SK-N-SH treated with all-trans-retinoic acid at 6 μM for 48 hours (cell line): ENCODE measurements at regions not wholly inside any gene's neighbourhood (a gene's known extent, or its start where the extent isn't known, plus 50 kb on each side); places are given as distances from the start of the nearest gene placed in this dataset.

Experiments used
- ATAC-seq: fragments of 200-7000 bp; cut with Tn5 transposase; 3 replicates; pipeline ENCODE4 v1.9.1; 2020; ENCODE audit warnings: mild to moderate bottlenecking, moderate library complexity
- ARNTL ChIP-seq: fragments of 450-650 bp; formaldehyde crosslinking; IDR thresholded peaks from 2 replicates; pipeline ENCODE4 v1.5.0; 2020; ENCODE audit warnings: low read depth, mild to moderate bottlenecking, moderate library complexity, borderline replicate concordance
- CSDC2 ChIP-seq: fragments of 250-450 bp; sonication (Bioruptor Pico); IDR thresholded peaks from 2 replicates; pipeline ENCODE4 v1.5.0; 2020; ENCODE audit warnings: mild to moderate bottlenecking, moderate library complexity
- ESRRG ChIP-seq: fragments of 250-450 bp; sonication (Bioruptor Pico); IDR thresholded peaks from 2 replicates; pipeline ENCODE4 v1.6.1; 2021; ENCODE audit warnings: mild to moderate bottlenecking
- GLIS3 ChIP-seq: fragments of 250-450 bp; sonication (Bioruptor Pico); IDR thresholded peaks from 2 replicates; pipeline ENCODE4 v1.5.0; 2020; ENCODE audit warnings: mild to moderate bottlenecking, moderate library complexity
- ISL1 ChIP-seq: fragments of 250-450 bp; sonication (Bioruptor Pico); IDR thresholded peaks from 2 replicates; pipeline ENCODE4 v2.1.2; 2022; ENCODE audit warnings: mild to moderate bottlenecking, moderate library complexity
- OSR1 ChIP-seq: fragments of 250-450 bp; sonication (Bioruptor Pico); IDR thresholded peaks from 2 replicates; pipeline ENCODE4 v1.8.0; 2022; ENCODE audit warnings: moderate library complexity, mild to moderate bottlenecking, inconsistent platforms
- PATZ1 ChIP-seq: fragments of 250-450 bp; sonication (Bioruptor Pico); IDR thresholded peaks from 2 replicates; pipeline ENCODE4 v1.8.0; 2020; ENCODE audit warnings: mild to moderate bottlenecking, moderate library complexity, borderline replicate concordance
- PPARA ChIP-seq: fragments of 250-450 bp; sonication (Bioruptor Pico); IDR thresholded peaks from 2 replicates; pipeline ENCODE4 v1.5.0; 2020; ENCODE audit warnings: mild to moderate bottlenecking, borderline replicate concordance
- RARB ChIP-seq: fragments of 250-450 bp; sonication (Bioruptor Pico); IDR thresholded peaks from 2 replicates; pipeline ENCODE4 v1.8.0; 2021; ENCODE audit warnings: mild to moderate bottlenecking, moderate library complexity
- TCF4 ChIP-seq: fragments of 250-450 bp; sonication (Bioruptor Pico); IDR thresholded peaks from 2 replicates; pipeline ENCODE4 v1.8.0; 2021; ENCODE audit warnings: mild to moderate bottlenecking, moderate library complexity, borderline replicate concordance
- TOX ChIP-seq: fragments of 250-450 bp; sonication (Bioruptor Pico); IDR thresholded peaks from 2 replicates; pipeline ENCODE4 v1.8.0; 2021; ENCODE audit warnings: mild to moderate bottlenecking, moderate library complexity, borderline replicate concordance
- ZC3H10 ChIP-seq: fragments of 250-450 bp; sonication (Bioruptor Pico); IDR thresholded peaks from 2 replicates; pipeline ENCODE4 v1.5.1; 2021; ENCODE audit warnings: mild to moderate bottlenecking, moderate library complexity
- ZFP3 ChIP-seq: fragments of 250-450 bp; sonication (Bioruptor Pico); IDR thresholded peaks from 2 replicates; pipeline ENCODE4 v1.5.0; 2020; ENCODE audit warnings: mild to moderate bottlenecking, moderate library complexity
- ZNF70 ChIP-seq: fragments of 450-650 bp; formaldehyde crosslinking; IDR thresholded peaks from 2 replicates; pipeline ENCODE4 v1.5.0; 2020; ENCODE audit warnings: mild to moderate bottlenecking, moderate library complexity
- ZNF8 ChIP-seq: fragments of 450-650 bp; formaldehyde crosslinking; IDR thresholded peaks from 2 replicates; pipeline ENCODE4 v1.5.0; 2020; ENCODE audit warnings: mild to moderate bottlenecking, moderate library complexity
- TF ChIP-seq, protein P1 (sequence below): fragments of 250-450 bp; sonication (Bioruptor Pico); IDR thresholded peaks from 2 replicates; pipeline ENCODE4 v1.5.0; 2020; ENCODE audit warnings: mild to moderate bottlenecking, moderate library complexity
- TF ChIP-seq, protein P2 (sequence below): fragments of 250-450 bp; sonication (Bioruptor Pico); IDR thresholded peaks from 2 replicates; pipeline ENCODE4 v1.8.0; 2021; ENCODE audit warnings: low read depth, mild to moderate bottlenecking, moderate library complexity, borderline replicate concordance
- TF ChIP-seq, protein P3 (sequence below): fragments of 250-450 bp; sonication (Bioruptor Pico); IDR thresholded peaks from 2 replicates; pipeline ENCODE4 v1.5.1; 2021; ENCODE audit warnings: mild to moderate bottlenecking, moderate library complexity
- TF ChIP-seq, protein P4 (sequence below): fragments of 250-450 bp; sonication (Bioruptor Pico); IDR thresholded peaks from 2 replicates; pipeline ENCODE4 v1.5.1; 2020; ENCODE audit warnings: low read depth, mild to moderate bottlenecking, moderate library complexity

DNA sequence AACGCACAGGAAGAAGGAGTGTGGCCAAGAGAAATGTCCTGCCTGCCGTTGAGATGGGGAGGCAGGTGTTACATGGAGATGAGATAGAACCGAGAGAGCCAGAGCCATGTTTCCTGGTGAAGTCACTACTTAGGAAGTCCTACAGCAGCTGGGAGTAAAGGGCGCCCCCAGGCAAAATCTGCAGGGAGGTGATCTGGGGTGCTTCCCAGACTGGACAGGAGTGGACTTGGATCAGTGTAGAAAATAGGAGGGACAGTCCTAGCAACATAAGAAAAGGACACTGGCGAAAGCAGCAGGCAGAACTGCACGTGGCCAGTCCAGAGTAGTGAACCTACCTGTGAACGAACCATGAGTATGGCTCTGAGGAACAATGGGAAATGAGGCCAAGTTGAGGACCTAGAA lies 85.3 kb downstream of the CD164 start (continued):
- no peak for TF ChIP-seq PPARA (CRISPR knock-in tag)
- TF ChIP-seq, all 23 proteins: peak for 0

DNA sequence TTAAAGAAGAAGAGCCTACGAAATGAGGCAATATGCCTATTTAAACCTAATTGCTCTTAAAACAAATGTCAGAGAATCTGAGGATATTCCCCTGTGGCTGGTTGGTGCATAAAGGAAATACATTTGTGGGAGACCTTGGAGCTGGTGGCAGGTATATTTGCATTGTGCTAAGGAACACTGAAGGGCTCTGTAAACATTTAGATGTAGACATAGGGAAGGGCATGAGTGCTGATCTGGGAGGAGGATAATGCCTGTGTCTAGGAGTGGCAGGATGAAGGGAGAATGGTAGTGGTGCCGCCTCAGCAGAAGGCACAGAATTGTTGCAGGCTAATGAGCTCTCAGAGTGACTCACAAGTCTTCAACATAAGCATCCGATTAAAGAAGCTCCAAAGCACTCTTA lies 85.8 kb downstream of the CD164 start:
- no peak for ATAC-seq
- no peak for TF ChIP-seq ISL1 (CRISPR knock-in tag)
- TF ChIP-seq, protein P1, sequence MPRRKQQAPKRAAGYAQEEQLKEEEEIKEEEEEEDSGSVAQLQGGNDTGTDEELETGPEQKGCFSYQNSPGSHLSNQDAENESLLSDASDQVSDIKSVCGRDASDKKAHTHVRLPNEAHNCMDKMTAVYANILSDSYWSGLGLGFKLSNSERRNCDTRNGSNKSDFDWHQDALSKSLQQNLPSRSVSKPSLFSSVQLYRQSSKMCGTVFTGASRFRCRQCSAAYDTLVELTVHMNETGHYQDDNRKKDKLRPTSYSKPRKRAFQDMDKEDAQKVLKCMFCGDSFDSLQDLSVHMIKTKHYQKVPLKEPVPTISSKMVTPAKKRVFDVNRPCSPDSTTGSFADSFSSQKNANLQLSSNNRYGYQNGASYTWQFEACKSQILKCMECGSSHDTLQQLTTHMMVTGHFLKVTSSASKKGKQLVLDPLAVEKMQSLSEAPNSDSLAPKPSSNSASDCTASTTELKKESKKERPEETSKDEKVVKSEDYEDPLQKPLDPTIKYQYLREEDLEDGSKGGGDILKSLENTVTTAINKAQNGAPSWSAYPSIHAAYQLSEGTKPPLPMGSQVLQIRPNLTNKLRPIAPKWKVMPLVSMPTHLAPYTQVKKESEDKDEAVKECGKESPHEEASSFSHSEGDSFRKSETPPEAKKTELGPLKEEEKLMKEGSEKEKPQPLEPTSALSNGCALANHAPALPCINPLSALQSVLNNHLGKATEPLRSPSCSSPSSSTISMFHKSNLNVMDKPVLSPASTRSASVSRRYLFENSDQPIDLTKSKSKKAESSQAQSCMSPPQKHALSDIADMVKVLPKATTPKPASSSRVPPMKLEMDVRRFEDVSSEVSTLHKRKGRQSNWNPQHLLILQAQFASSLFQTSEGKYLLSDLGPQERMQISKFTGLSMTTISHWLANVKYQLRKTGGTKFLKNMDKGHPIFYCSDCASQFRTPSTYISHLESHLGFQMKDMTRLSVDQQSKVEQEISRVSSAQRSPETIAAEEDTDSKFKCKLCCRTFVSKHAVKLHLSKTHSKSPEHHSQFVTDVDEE (CRISPR knock-in tag), result no peak
- no peak for TF ChIP-seq ZNF70 (CRISPR knock-in tag)
- no peak for TF ChIP-seq TCF4 (CRISPR knock-in tag)
- no peak for TF ChIP-seq CSDC2 (CRISPR knock-in tag)
- TF ChIP-seq OSR1 (CRISPR knock-in tag), result no peak
- TF ChIP-seq PATZ1 (CRISPR knock-in tag), result no peak
- TF ChIP-seq GLIS3, result no peak
- no peak for TF ChIP-seq ESRRG (CRISPR knock-in tag)
- TF ChIP-seq PPARA (CRISPR knock-in tag), result no peak
- TF ChIP-seq, protein P2, sequence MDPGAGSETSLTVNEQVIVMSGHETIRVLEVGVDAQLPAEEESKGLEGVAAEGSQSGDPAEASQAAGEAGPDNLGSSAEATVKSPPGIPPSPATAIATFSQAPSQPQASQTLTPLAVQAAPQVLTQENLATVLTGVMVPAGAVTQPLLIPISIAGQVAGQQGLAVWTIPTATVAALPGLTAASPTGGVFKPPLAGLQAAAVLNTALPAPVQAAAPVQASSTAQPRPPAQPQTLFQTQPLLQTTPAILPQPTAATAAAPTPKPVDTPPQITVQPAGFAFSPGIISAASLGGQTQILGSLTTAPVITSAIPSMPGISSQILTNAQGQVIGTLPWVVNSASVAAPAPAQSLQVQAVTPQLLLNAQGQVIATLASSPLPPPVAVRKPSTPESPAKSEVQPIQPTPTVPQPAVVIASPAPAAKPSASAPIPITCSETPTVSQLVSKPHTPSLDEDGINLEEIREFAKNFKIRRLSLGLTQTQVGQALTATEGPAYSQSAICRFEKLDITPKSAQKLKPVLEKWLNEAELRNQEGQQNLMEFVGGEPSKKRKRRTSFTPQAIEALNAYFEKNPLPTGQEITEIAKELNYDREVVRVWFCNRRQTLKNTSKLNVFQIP, result no peak
- no peak for TF ChIP-seq RARB
- no peak for TF ChIP-seq ZNF8
- TF ChIP-seq ZC3H10 (CRISPR knock-in tag), result no peak
- TF ChIP-seq, protein P3, sequence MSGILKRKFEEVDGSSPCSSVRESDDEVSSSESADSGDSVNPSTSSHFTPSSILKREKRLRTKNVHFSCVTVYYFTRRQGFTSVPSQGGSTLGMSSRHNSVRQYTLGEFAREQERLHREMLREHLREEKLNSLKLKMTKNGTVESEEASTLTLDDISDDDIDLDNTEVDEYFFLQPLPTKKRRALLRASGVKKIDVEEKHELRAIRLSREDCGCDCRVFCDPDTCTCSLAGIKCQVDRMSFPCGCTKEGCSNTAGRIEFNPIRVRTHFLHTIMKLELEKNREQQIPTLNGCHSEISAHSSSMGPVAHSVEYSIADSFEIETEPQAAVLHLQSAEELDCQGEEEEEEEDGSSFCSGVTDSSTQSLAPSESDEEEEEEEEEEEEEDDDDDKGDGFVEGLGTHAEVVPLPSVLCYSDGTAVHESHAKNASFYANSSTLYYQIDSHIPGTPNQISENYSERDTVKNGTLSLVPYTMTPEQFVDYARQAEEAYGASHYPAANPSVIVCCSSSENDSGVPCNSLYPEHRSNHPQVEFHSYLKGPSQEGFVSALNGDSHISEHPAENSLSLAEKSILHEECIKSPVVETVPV (CRISPR knock-in tag), result no peak
- no peak for TF ChIP-seq ARNTL (CRISPR knock-in tag)

- TF ChIP-seq, protein P2, result no peak
- TF ChIP-seq RARB (no peak), ZFP3 (CRISPR knock-in tag) (no peak), ARNTL (CRISPR knock-in tag) (no peak), TOX (CRISPR knock-in tag) (no peak), ZC3H10 (CRISPR knock-in tag) (no peak)
- TF ChIP-seq, protein P4, sequence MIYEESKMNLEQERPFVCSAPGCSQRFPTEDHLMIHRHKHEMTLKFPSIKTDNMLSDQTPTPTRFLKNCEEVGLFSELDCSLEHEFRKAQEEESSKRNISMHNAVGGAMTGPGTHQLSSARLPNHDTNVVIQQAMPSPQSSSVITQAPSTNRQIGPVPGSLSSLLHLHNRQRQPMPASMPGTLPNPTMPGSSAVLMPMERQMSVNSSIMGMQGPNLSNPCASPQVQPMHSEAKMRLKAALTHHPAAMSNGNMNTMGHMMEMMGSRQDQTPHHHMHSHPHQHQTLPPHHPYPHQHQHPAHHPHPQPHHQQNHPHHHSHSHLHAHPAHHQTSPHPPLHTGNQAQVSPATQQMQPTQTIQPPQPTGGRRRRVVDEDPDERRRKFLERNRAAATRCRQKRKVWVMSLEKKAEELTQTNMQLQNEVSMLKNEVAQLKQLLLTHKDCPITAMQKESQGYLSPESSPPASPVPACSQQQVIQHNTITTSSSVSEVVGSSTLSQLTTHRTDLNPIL (CRISPR knock-in tag), result no peak
- no peak for ATAC-seq
Measured at GRCh38 chr6:109295774-109296156, 86.5 kb downstream of the CD164 start.
